Neural cell (in vitro differentiated cells): ENCODE measurements at regions not wholly inside any gene's neighbourhood (a gene's known extent, or its start where the extent isn't known, plus 50 kb on each side); places are given as distances from the start of the nearest gene placed in this dataset.

Experiments
- H2AFZ ChIP-seq: fragments of 200-600, 300-800 bp; sonication (generic), shearing (Covaris generic); 2 replicates; pipeline ENCODE4 v1.6.0; 2014; ENCODE audit warnings: low read depth, mild to moderate bottlenecking, antibody characterized with exemption, low read length, moderate library complexity
- H3F3A ChIP-seq: fragments of 200-600 bp; shearing (Covaris generic); 2 replicates; pipeline ENCODE4 v1.6.1; 2016; ENCODE audit warnings: mild to moderate bottlenecking, moderate library complexity, mixed read lengths, antibody characterized with exemption, low read length; ENCODE audit not compliant: insufficient read depth, poor library complexity, severe bottlenecking
- H3K27ac ChIP-seq: fragments of 200-600, 300-800 bp; sonication (generic), shearing (Covaris generic); 2 replicates; pipeline ENCODE4 v1.5.1; 2014; ENCODE audit warnings: mild to moderate bottlenecking, low read length, moderate library complexity
- H3K27me3 ChIP-seq: fragments of 300-800, 200-600 bp; sonication (generic), shearing (Covaris generic); 2 replicates; pipeline ENCODE4 v1.6.0; 2014; ENCODE audit warnings: mild to moderate bottlenecking, low read depth, low read length, moderate library complexity; ENCODE audit not compliant: insufficient read depth
- H3K36me3 ChIP-seq: fragments of 300-800, 200-600 bp; sonication (generic), shearing (Covaris generic); 2 replicates; pipeline ENCODE4 v1.5.1; 2014; ENCODE audit warnings: mild to moderate bottlenecking, antibody characterized with exemption, low read length, moderate library complexity; ENCODE audit not compliant: insufficient read depth
- H3K4me2 ChIP-seq: fragments of 300-800, 200-600 bp; sonication (generic), shearing (Covaris generic); 2 replicates; pipeline ENCODE4 v1.6.0; 2014; ENCODE audit warnings: mild to moderate bottlenecking, low read length
- H3K4me3 ChIP-seq: fragments of 300-800, 200-600 bp; sonication (generic), shearing (Covaris generic); 2 replicates; pipeline ENCODE4 v1.5.1; 2014; ENCODE audit warnings: mild to moderate bottlenecking, low read length, moderate library complexity
- H3K79me2 ChIP-seq: fragments of 200-600 bp; shearing (Covaris generic); replicated peaks from 2 replicates; pipeline ENCODE4 v1.6.0; 2014; ENCODE audit warnings: mild to moderate bottlenecking, low read length, moderate library complexity; ENCODE audit not compliant: insufficient read depth
- H3K9ac ChIP-seq: fragments of 300-800, 200-600 bp; sonication (generic), shearing (Covaris generic); 2 replicates; pipeline ENCODE4 v1.6.1; 2016; ENCODE audit warnings: mild to moderate bottlenecking, low read length, mixed read lengths
- H3K9me2 ChIP-seq: fragments of 200-600 bp; shearing (Covaris generic); 2 replicates; pipeline ENCODE4 v1.6.1; 2016; ENCODE audit warnings: mild to moderate bottlenecking, low read length, mixed read lengths; ENCODE audit not compliant: insufficient read depth
- H3K9me3 ChIP-seq: fragments of 200-600, 300-800 bp; sonication (generic), shearing (Covaris generic); 2 replicates; pipeline ENCODE4 v1.6.1; 2016; ENCODE audit warnings: mild to moderate bottlenecking, mixed run types, low read length, moderate library complexity, mixed read lengths
- H4K20me1 ChIP-seq: fragments of 200-600 bp; shearing (Covaris generic); 2 replicates; pipeline ENCODE4 v1.6.1; 2016; ENCODE audit warnings: mild to moderate bottlenecking, mixed run types; ENCODE audit not compliant: insufficient read depth
- CTCF ChIP-seq: fragments of 450-650 bp; IDR thresholded peaks from 2 replicates; pipeline ENCODE4 v1.5.1; 2014; ENCODE audit warnings: antibody characterized with exemption, mild to moderate bottlenecking, moderate library complexity; ENCODE audit not compliant: poor library complexity, severe bottlenecking
- EP300 ChIP-seq: fragments of 450-650 bp; conservative IDR thresholded peaks from 2 replicates; pipeline ENCODE4 v1.6.1; 2014; ENCODE audit warnings: antibody characterized with exemption, mild to moderate bottlenecking, moderate library complexity; ENCODE audit not compliant: poor library complexity, severe bottlenecking
- EZH2 ChIP-seq: fragments of 200-600, 300-800 bp; shearing (Covaris generic), sonication (generic); IDR thresholded peaks from 2 replicates; pipeline ENCODE4 v1.6.1; 2014; ENCODE audit warnings: antibody characterized with exemption, low read length, borderline replicate concordance, mild to moderate bottlenecking; ENCODE audit not compliant: insufficient read depth, poor library complexity, severe bottlenecking
- MXI1 ChIP-seq: fragments of 450-650 bp; conservative IDR thresholded peaks from 2 replicates; pipeline ENCODE4 v1.6.1; 2014; ENCODE audit warnings: antibody characterized with exemption, mild to moderate bottlenecking; ENCODE audit not compliant: poor library complexity, severe bottlenecking
- POLR2AphosphoS5 ChIP-seq: IDR thresholded peaks from 2 replicates; pipeline ENCODE4 v1.6.1; 2012
- RAD21 ChIP-seq: fragments of 450-650 bp; conservative IDR thresholded peaks from 2 replicates; pipeline ENCODE4 v1.6.1; 2014; ENCODE audit warnings: antibody characterized with exemption, mild to moderate bottlenecking, moderate library complexity
- REST ChIP-seq: IDR thresholded peaks from 2 replicates; pipeline ENCODE4 v1.6.1; 2012; ENCODE audit warnings: borderline replicate concordance
- SMC3 ChIP-seq: fragments of 450-650 bp; conservative IDR thresholded peaks from 2 replicates; pipeline ENCODE4 v1.6.1; 2014; ENCODE audit warnings: antibody characterized with exemption, mild to moderate bottlenecking, moderate library complexity; ENCODE audit not compliant: poor library complexity
- TAF1 ChIP-seq: IDR thresholded peaks from 2 replicates; pipeline ENCODE4 v1.6.1; 2012; ENCODE audit warnings: low read depth

GRCh38 chr11:21963013-21963412 lies 229.9 kb upstream of the ANO5 start:
- TF ChIP-seq SMC3 (no peak), TAF1 (no peak), CTCF (no peak), EP300 (no peak), REST (no peak), EZH2 (no peak), POLR2AphosphoS5 (no peak), MXI1 (no peak), RAD21 (no peak)
- Histone ChIP-seq H2AFZ (no peak overlapping the region), H3K4me2 (no peak overlapping the region), H3K4me3 (no peak overlapping the region), H3K27ac (no peak overlapping the region), H3K9ac (no peak overlapping the region), H3F3A (no peaks in the 10 kb centered on the region), H3K27me3 (no peaks in the 10 kb centered on the region), H3K9me2 (no peaks in the 10 kb centered on the region), H3K79me2 (no peaks in the 10 kb centered on the region), H3K9me3 (no peaks in the 10 kb centered on the region), H3K36me3 (no peaks in the 10 kb centered on the region), H4K20me1 (no peaks in the 10 kb centered on the region)

- H3K36me3 ChIP-seq: no peaks in the 10 kb centered on the region
- H3K79me2 ChIP-seq: no peaks in the 10 kb centered on the region
- H3K4me2 ChIP-seq: no peak overlapping the region
- no peak overlapping the region for H3K27ac ChIP-seq
- H3K9me3 ChIP-seq: peaks cover 4% of the 10 kb centered on the region
- no peak overlapping the region for H3K4me3 ChIP-seq
- TF ChIP-seq POLR2AphosphoS5: no peak
- TF ChIP-seq CTCF: no peak
- no peak for TF ChIP-seq EZH2
- TF ChIP-seq MXI1: no peak
- no peak for TF ChIP-seq RAD21
- TF ChIP-seq REST: no peak
- TF ChIP-seq SMC3: no peak
- no peak for TF ChIP-seq TAF1
- TF ChIP-seq EP300: no peak
- H3K9ac ChIP-seq: no peak overlapping the region
- H4K20me1 ChIP-seq: no peaks in the 10 kb centered on the region
- no peaks in the 10 kb centered on the region for H3F3A ChIP-seq
- no peaks in the 10 kb centered on the region for H3K27me3 ChIP-seq
- H2AFZ ChIP-seq: no peak overlapping the region
- H3K9me2 ChIP-seq: no peaks in the 10 kb centered on the region
Observed at GRCh38 chr11:21965221-21965620, 227.7 kb upstream of the ANO5 start.
